GM19372 (cell line): ENCODE measurements at regions not wholly inside any gene's neighbourhood (a gene's known extent, or its start where the extent isn't known, plus 50 kb on each side); places are given as distances from the start of the nearest gene placed in this dataset.
"Not testable (repeated sequence)": the region's sequence is repeated elsewhere in the genome, so short reads cannot be mapped to it uniquely, and the experiment has no call there.

Experiments used
- ATAC-seq: cut with Tn5 transposase; IDR thresholded peaks from one replicate; pipeline ENCODE4 v1.9.1; 2021; ENCODE audit warnings: mild to moderate bottlenecking, low read depth, moderate library complexity; ENCODE audit not compliant: unreplicated experiment

- ATAC-seq = no peak
Observed at GRCh38 chr2:106267997-106268396, 73.9 kb upstream of the UXS1 start.

GRCh38 chr2:106261871-106262321 lies 67.8 kb upstream of the UXS1 start:
- no peak for ATAC-seq

DNA sequence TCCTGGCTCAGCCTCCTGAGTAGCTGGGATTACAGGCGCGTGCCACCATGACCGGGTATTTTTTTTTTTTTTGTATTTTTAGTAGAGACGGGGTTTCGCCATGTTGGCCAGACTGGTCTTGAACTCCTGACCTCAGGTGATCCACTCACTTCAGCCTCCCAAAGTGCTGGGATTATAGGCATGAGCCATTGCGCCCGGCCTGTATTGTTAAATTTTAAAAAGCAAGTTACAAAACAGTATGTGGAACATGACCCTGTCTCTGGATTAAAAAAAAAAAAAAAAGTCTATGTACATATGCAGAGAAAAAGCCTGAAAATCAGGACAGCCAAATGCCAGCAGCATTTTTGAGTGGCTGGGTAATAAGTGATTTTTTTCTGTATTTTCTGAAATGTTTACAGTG lies 64.8 kb upstream of the UXS1 start:
- ATAC-seq = not testable (repeated sequence)

- no peak for ATAC-seq
Observed at GRCh38 chr2:106257830-106258229, 63.7 kb upstream of the UXS1 start.

- ATAC-seq = no peak
Observed at GRCh38 chr2:106257135-106257534, 63.0 kb upstream of the UXS1 start.

- not testable (repeated sequence) for ATAC-seq
Observed at GRCh38 chr2:106249157-106249828, 55.2 kb upstream of the UXS1 start.

DNA sequence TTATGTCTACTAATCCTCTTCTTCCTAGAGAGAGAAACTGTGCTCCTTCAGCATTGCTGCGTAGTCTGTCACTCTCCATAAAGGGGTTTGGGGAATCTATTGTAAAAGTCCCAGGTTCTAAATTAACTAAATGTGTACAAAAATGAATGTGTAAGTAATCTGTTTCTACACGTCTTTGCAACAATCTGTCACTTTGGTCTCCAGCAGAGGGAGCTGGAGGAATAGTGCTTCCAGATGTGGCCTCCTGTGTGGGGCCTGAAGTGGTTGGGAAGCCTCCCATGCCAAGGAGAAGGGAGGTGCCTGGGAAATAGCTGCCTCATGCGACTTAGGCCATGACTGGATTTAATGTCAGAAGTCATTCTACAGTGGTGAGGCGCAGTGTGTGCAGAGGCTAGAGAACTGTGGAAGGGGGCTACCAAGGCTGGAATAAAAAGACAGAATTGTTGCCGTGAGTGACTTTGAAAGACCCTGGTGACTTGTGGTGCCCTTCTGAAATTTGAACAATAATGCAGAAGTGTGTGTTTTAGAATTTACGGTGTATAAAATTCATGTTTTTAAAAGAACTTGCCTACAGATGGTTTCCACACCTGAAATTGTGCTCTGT lies 54.5 kb upstream of the UXS1 start:
- ATAC-seq = not testable (repeated sequence)
